ENCODE measurements at regions not wholly inside any gene's neighbourhood (a gene's known extent, or its start where the extent isn't known, plus 50 kb on each side); places are given as distances from the start of the nearest gene placed in this dataset.

- TF ChIP-seq GATA2 (IDR thresholded peaks at IDR 0.05; ENCODE audit: low read depth, low read length) (no peak), GATA3 (IDR thresholded peaks at IDR 0.05; ENCODE audit: low read depth, low read length) (no peak)
Measured at GRCh38 chr17:34859652-34860051, 101.6 kb downstream of the CCT6B start.

Data from SH-SY5Y (cell line).